ENCODE measurements at regions not wholly inside any gene's neighbourhood (a gene's known extent, or its start where the extent isn't known, plus 50 kb on each side); places are given as distances from the start of the nearest gene placed in this dataset.

DNA sequence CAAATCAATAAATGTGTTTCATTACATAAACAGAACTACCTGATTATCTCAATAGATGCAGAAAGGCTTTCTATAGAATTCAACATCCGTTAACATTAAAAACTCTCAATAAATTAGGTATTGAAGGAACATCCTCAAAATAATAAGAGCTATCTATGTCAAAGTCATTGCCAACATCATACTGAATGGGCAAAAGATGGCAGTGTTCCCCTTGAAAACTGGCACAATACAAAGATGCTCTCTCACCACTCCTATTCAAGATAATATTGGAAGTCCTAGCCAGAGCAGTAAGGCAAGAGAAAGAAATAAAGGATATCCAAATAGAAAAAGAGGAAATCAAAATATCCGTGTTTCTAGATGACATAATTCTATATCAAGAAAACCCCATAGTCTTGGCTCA, 466.4 kb downstream of the MAGEE1 start:
- no peak for TF ChIP-seq POLR2A (IDR thresholded peaks at IDR 0.05)
- no peak for TF ChIP-seq CTCF (IDR thresholded peaks at IDR 0.05 in 4 of 5, conservative IDR thresholded peaks at IDR 0.05 in 1 of 5)
